HUDEP-2 (cell line): ENCODE measurements at regions not wholly inside any gene's neighbourhood (a gene's known extent, or its start where the extent isn't known, plus 50 kb on each side); places are given as distances from the start of the nearest gene placed in this dataset.
"Not testable (repeated sequence)": the region's sequence is repeated elsewhere in the genome, so short reads cannot be mapped to it uniquely, and the experiment has no call there.

ENCODE experiments used
- DNase-seq, 76 experiments: peaks; one replicate each; lab custom pipeline; 2025; ENCODE audit not compliant: unreplicated experiment in 76 of 76; lab: John Stamatoyannopoulos, UW

- DNase-seq, result no peak
These were observed 499.8 kb upstream of the CDH11 start for GRCh38 chr16:65621640-65622039.

- no peak for DNase-seq
These were observed 497.7 kb upstream of the CDH11 start for GRCh38 chr16:65619606-65620005.

DNA sequence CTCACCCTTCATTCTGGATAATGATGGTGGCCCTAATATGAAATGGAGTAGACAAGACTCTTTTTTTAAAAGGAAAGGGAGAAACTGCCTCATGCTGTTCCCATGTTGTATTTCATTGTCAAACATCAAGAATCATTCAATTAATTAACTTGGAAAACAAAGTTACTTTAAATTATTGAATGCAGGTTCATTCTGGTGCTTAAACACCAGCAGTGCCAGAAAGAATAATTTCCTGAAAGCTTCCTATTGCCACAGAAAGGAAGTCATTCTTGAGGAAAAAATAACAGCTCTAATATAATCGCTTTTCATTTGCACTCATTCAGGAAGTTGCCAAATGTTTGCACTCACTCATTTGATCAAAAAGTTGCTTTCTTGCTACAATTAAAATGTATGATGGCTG lies 497.1 kb upstream of the CDH11 start:
- no peak for DNase-seq

GRCh38 chr16:65618333-65618732 lies 496.5 kb upstream of the CDH11 start:
- no peak for DNase-seq

- no peak for DNase-seq
These were observed 495.6 kb upstream of the CDH11 start for GRCh38 chr16:65617421-65617820.

- DNase-seq, result no peak
These were observed 486.6 kb upstream of the CDH11 start for GRCh38 chr16:65608455-65608854.

DNA sequence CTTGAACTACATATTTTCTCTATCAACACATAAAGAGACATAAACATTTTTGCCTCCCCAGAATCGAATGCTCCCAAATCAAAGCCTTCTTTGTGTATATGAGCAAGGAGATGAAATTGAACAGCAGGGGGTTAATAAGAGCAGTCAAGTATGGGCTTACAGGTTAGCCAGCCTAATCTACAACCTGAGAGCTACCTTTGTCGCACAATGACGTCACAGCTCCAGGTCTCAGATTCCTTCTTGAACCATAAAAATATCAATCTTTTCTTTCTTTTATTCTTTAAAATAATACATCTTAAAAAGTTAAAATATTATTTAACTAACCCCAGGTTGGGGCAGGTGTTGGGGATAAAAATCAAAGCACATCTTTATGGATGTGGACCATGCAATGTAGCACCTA lies 482.9 kb upstream of the CDH11 start:
- DNase-seq, result no peak

DNA sequence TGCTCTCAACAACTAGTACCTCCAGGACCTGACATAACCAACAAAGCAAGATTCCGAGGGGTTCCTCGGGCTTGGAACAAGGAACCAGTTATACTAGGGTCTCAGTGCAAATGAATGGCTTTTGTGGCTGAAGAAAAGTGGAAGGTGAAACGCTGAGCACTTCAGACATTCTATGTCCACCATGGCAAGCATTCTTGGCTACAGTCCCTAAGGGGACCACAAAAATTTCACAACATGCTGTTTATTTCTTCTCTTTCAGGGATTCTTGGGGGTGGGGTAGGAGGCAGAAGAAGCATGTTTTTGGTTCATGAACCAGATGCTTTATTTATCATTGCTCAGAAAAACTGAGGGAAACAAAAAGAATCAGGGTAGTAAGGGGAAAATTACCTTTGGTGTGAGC lies 479.9 kb upstream of the CDH11 start:
- no peak for DNase-seq

- DNase-seq, result no peak
These were observed 478.8 kb upstream of the CDH11 start for GRCh38 chr16:65600629-65601028.

- no peak for DNase-seq
These were observed 478.2 kb upstream of the CDH11 start for GRCh38 chr16:65600046-65600445.

- DNase-seq, result no peak
These were observed 476.8 kb upstream of the CDH11 start for GRCh38 chr16:65598621-65599020.

DNA sequence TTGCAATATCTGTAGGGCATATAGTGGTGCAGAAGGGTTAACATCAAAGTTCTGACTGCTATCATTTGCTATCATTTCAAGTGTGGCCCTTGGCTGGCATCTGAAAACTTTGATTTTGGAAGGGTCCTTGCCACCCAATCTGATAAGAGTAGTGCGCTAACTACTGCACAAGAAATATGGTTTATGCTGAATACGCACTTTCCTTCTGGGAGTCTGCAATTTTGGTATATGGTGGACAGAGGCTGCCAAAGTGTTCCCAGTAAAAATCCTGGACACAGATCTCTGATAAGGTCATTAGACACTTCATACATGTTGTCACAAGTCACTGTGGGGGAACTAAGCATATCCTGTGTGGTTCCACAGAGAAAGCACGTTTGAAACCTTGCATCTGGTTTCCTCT lies 461.6 kb upstream of the CDH11 start:
- DNase-seq, result no peak

DNA sequence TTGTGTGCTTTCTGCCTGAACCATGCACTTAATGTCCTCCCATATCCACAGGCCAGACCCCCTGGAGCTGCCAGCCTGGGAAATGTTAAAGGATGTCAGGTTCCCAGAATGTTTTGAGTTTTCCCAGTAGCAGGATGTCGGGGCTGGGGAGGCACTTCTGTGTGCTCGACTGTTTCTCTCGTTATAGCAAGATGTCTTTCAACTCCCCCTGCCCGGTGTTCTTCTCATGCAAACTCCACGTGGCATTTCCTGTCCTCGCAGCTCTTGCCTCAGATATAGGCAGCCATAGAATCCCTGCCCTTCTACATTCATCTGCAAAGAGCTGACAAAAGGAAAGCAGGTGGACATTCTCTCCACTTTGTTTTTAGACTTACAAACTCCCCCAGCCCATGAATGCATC lies 457.2 kb upstream of the CDH11 start:
- no peak for DNase-seq

DNA sequence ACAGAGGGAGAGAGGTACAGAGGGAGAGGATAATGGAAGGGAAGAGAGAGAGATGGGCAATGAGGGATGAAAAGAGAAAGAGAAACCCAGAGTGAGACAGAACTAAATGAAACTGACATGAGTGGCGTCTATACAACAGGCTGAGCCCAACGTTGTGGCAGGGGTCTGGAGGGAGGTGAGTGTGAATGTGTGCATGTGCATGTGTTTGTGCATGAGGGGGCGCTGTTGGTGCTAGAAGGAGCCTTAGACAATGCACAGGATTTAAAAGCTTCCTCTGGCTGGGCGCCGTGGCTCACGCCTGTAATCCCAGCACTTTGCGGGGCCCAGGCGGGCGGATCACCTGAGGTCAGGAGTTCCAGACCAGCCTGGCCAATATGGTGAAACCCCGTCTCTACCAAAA lies 454.8 kb upstream of the CDH11 start:
- DNase-seq, result peak in 1 of 76 experiments; percentile 1

DNA sequence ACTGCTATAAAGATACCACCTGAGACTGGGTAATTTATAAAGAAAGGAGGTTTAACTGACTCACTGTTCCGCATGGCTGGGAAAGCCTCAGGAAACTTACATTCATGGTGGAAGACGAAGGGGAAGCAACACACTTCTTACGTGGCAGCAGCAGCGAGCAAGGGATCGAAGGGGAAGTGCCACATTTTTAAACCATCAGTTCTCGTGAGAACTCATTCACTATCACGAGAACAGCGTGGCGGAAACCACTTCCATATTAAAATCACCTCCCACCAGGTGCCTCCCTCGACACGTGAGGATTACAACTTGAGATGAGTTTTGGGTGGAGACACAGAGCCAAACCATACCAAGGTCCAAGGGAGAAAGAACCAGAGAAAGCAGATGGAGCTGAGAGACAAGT lies 454.3 kb upstream of the CDH11 start:
- DNase-seq, result no peak

DNA sequence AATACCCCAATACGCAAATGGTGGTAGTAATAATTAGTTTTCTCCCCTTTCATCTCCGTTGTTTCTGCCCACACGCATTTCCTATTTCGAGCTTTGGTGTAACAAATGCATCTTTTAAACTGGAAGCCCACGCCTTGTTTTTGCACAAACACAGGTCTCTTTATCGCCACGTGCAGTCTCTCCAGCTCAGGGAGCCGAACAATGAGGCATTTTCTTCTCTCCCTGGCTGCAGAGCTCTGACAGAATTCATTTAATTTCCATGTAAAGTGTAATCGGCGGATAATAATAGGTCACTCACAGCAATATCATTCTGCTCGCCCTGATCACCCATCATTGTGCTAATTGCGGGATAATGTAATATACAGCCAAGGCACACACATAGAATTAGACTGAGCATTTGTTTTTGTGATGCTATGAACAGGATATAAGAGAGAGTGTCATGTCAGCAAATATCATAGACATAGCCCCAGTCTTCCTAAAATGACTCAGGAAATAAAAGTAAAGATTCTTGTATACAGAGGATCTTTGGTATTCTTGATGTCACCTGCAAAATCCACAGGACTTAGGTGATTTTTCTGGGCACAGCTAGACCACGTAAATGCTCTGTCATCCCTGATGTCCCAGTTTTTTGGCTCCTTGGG lies 452.6 kb upstream of the CDH11 start:
- DNase-seq, result no peak

DNA sequence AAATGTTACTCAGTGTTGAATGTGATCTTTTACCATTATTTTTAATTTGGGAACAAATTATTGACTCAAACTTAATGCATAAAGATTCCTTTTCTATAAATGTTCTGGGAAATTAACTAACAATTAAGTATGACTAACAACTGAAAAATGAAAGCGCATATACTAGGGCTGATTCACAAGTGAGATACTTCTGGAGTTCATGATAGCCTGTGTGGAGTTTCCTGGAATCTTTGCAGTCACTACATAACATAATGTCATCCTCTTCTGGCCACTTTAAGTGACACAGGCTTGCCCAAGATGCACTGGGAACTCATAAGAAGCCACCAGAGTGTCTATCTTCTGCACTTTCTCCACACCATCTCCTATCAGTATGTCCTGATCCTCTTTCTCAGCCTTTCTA lies 450.3 kb upstream of the CDH11 start:
- no peak for DNase-seq

GRCh38 chr16:65570261-65570660 lies 448.4 kb upstream of the CDH11 start:
- no peak for DNase-seq

- DNase-seq, result no peak
These were observed 438.0 kb upstream of the CDH11 start for GRCh38 chr16:65559846-65560245.

- DNase-seq, result not testable (repeated sequence)
These were observed 427.8 kb upstream of the CDH11 start for GRCh38 chr16:65549689-65550088.

GRCh38 chr16:65548470-65548869 lies 426.6 kb upstream of the CDH11 start:
- peak in 1 of 76 experiments; percentile 1 for DNase-seq

GRCh38 chr16:65547772-65548446 lies 426.0 kb upstream of the CDH11 start:
- DNase-seq, result no peak

- no peak for DNase-seq
These were observed 424.5 kb upstream of the CDH11 start for GRCh38 chr16:65546353-65546791.
